NCI-H128 (cell line): ENCODE measurements at regions not wholly inside any gene's neighbourhood (a gene's known extent, or its start where the extent isn't known, plus 50 kb on each side); places are given as distances from the start of the nearest gene placed in this dataset.
"Not testable (repeated sequence)": the region's sequence is repeated elsewhere in the genome, so short reads cannot be mapped to it uniquely, and the experiment has no call there.

Source experiments
- DNase-seq: peaks from one replicate; lab custom pipeline; 2025; ENCODE audit not compliant: unreplicated experiment; lab: John Stamatoyannopoulos, UW

GRCh38 chr13:59270327-59270726 lies 893.4 kb downstream of the DIAPH3 start:
- no peak for DNase-seq

GRCh38 chr13:59274958-59275727 lies 888.6 kb downstream of the DIAPH3 start:
- no peak for DNase-seq

GRCh38 chr13:59276436-59276835 lies 887.3 kb downstream of the DIAPH3 start:
- no peak for DNase-seq

GRCh38 chr13:59277106-59277505 lies 886.6 kb downstream of the DIAPH3 start:
- no peak for DNase-seq

GRCh38 chr13:59279028-59279427 lies 884.7 kb downstream of the DIAPH3 start:
- no peak for DNase-seq

- no peak for DNase-seq
These were observed 884.2 kb downstream of the DIAPH3 start for GRCh38 chr13:59279576-59279975.

- no peak for DNase-seq
These were observed 883.4 kb downstream of the DIAPH3 start for GRCh38 chr13:59280297-59280696.

GRCh38 chr13:59281453-59281852 lies 882.3 kb downstream of the DIAPH3 start:
- no peak for DNase-seq

- DNase-seq = not testable (repeated sequence)
These were observed 871.5 kb downstream of the DIAPH3 start for GRCh38 chr13:59292240-59292639.

- DNase-seq = no peak
These were observed 864.1 kb downstream of the DIAPH3 start for GRCh38 chr13:59299584-59299983.

GRCh38 chr13:59300355-59301173 lies 863.2 kb downstream of the DIAPH3 start:
- DNase-seq = no peak

- no peak for DNase-seq
These were observed 862.6 kb downstream of the DIAPH3 start for GRCh38 chr13:59301174-59301567.

- no peak for DNase-seq
These were observed 860.3 kb downstream of the DIAPH3 start for GRCh38 chr13:59303433-59303832.

GRCh38 chr13:59304596-59304995 lies 859.1 kb downstream of the DIAPH3 start:
- no peak for DNase-seq

GRCh38 chr13:59305896-59306295 lies 857.8 kb downstream of the DIAPH3 start:
- no peak for DNase-seq

GRCh38 chr13:59312776-59313175 lies 851.0 kb downstream of the DIAPH3 start:
- DNase-seq = no peak

GRCh38 chr13:59318320-59318930 lies 845.3 kb downstream of the DIAPH3 start:
- DNase-seq = peak; percentile 67

GRCh38 chr13:59319276-59319675 lies 844.5 kb downstream of the DIAPH3 start:
- no peak for DNase-seq

- no peak for DNase-seq
These were observed 843.7 kb downstream of the DIAPH3 start for GRCh38 chr13:59320021-59320420.

GRCh38 chr13:59324401-59324800 lies 839.3 kb downstream of the DIAPH3 start:
- DNase-seq = not testable (repeated sequence)

GRCh38 chr13:59326717-59327116 lies 837.0 kb downstream of the DIAPH3 start:
- DNase-seq = no peak

GRCh38 chr13:59330764-59331163 lies 833.0 kb downstream of the DIAPH3 start:
- DNase-seq = no peak
